ENCODE measurements at regions not wholly inside any gene's neighbourhood (a gene's known extent, or its start where the extent isn't known, plus 50 kb on each side); places are given as distances from the start of the nearest gene placed in this dataset.

GRCh38 chr2:187775196-187775595 lies 221.0 kb upstream of the TFPI start:
- Mint-ChIP-seq H3K27me3 (ENCODE audit: insufficient read depth) (no peaks in the 10 kb centered on the region), H3K4me1 (peaks cover 22% of the 10 kb centered on the region), H3K27ac (no peak overlapping the region), H3K9me3 (peaks cover 6% of the 10 kb centered on the region), H3K36me3 (ENCODE audit: low read depth) (peaks cover 3% of the 10 kb centered on the region), H3K4me3 (no peak overlapping the region)
- no peak for TF ChIP-seq CTCF (conservative IDR thresholded peaks at IDR 0.05)
- Histone ChIP-seq H3K27me3 (ENCODE audit: control insufficient read depth, insufficient read depth, low read length, poor library complexity, severe bottlenecking) (no peaks in the 10 kb centered on the region), H3K36me3 (ENCODE audit: control insufficient read depth, insufficient read depth, low read length) (no peaks in the 10 kb centered on the region), H3K9ac (ENCODE audit: extremely low read depth, low read length, poor library complexity, severe bottlenecking) (no peak overlapping the region), H3K9me3 (ENCODE audit: control insufficient read depth, low read length) (no peaks in the 10 kb centered on the region), H3K4me3 (ENCODE audit: low read length) (no peak overlapping the region), H3K27ac (ENCODE audit: low read depth, low read length) (no peak overlapping the region), H3K4me1 (ENCODE audit: control insufficient read depth, insufficient read depth, low read length) (peaks cover under 1% of the 10 kb centered on the region)
- no peak for DNase-seq
- 95% methylated on average over 2 of the region's 2 CpGs; no CpG with 5 or more reads in 1 of the 2 experiments for WGBS, 2 experiments (ENCODE audit: insufficient coverage in 1 of 2, insufficient read length in 1 of 2)

- Mint-ChIP-seq H3K36me3 (ENCODE audit: low read depth) (peaks cover 3% of the 10 kb centered on the region), H3K27ac (no peak overlapping the region)
These were observed 221.4 kb upstream of the TFPI start for GRCh38 chr2:187775651-187776050.

GRCh38 chr2:187782301-187782700 lies 228.1 kb upstream of the TFPI start:
- TF ChIP-seq CTCF (conservative IDR thresholded peaks at IDR 0.05): no peak
- Histone ChIP-seq H3K4me1 (ENCODE audit: control insufficient read depth, insufficient read depth, low read length) (peaks cover 2% of the 10 kb centered on the region), H3K9ac (ENCODE audit: extremely low read depth, low read length, poor library complexity, severe bottlenecking) (no peak overlapping the region), H3K36me3 (ENCODE audit: control insufficient read depth, insufficient read depth, low read length) (no peaks in the 10 kb centered on the region), H3K27ac (ENCODE audit: low read depth, low read length) (no peak overlapping the region), H3K4me3 (ENCODE audit: low read length) (no peak overlapping the region), H3K9me3 (ENCODE audit: control insufficient read depth, low read length) (no peaks in the 10 kb centered on the region), H3K27me3 (ENCODE audit: control insufficient read depth, insufficient read depth, low read length, poor library complexity, severe bottlenecking) (no peaks in the 10 kb centered on the region)
- no peak for DNase-seq
- no peak overlapping the region for H3K27ac Mint-ChIP-seq
- no peak overlapping the region for H3K4me3 Mint-ChIP-seq
- peaks cover 3% of the 10 kb centered on the region for H3K9me3 Mint-ChIP-seq
- peaks cover 2% of the 10 kb centered on the region for H3K36me3 Mint-ChIP-seq (ENCODE audit: low read depth)
- H3K4me1 Mint-ChIP-seq: peaks cover 15% of the 10 kb centered on the region
- no peaks in the 10 kb centered on the region for H3K27me3 Mint-ChIP-seq (ENCODE audit: insufficient read depth)

More at GRCh38 chr2:187775651-187776050, 221.4 kb upstream of the TFPI start:
- Histone ChIP-seq H3K27me3 (ENCODE audit: control insufficient read depth, insufficient read depth, low read length, poor library complexity, severe bottlenecking) (no peaks in the 10 kb centered on the region), H3K36me3 (ENCODE audit: control insufficient read depth, insufficient read depth, low read length) (no peaks in the 10 kb centered on the region), H3K27ac (ENCODE audit: low read depth, low read length) (no peak overlapping the region), H3K4me1 (ENCODE audit: control insufficient read depth, insufficient read depth, low read length) (peaks cover 2% of the 10 kb centered on the region), H3K9ac (ENCODE audit: extremely low read depth, low read length, poor library complexity, severe bottlenecking) (no peak overlapping the region), H3K9me3 (ENCODE audit: control insufficient read depth, low read length) (no peaks in the 10 kb centered on the region), H3K4me3 (ENCODE audit: low read length) (no peak overlapping the region)
- Mint-ChIP-seq H3K9me3 (peaks cover 6% of the 10 kb centered on the region), H3K4me1 (peaks cover 22% of the 10 kb centered on the region), H3K27me3 (ENCODE audit: insufficient read depth) (no peaks in the 10 kb centered on the region), H3K4me3 (no peak overlapping the region)
- WGBS, 2 experiments (ENCODE audit: insufficient coverage in 1 of 2, insufficient read length in 1 of 2): 96 to 100% methylated on average over 1 of the region's 1 CpG
- no peak for DNase-seq
- no peak for TF ChIP-seq CTCF (conservative IDR thresholded peaks at IDR 0.05)

Measured in endodermal cell (in vitro differentiated cells).